ENCODE measurements at regions not wholly inside any gene's neighbourhood (a gene's known extent, or its start where the extent isn't known, plus 50 kb on each side); places are given as distances from the start of the nearest gene placed in this dataset.
A peak's percentile ranks its signal among the peaks of the same experiment; 100 is the strongest.
"Not testable (repeated sequence)": the region's sequence is repeated elsewhere in the genome, so short reads cannot be mapped to it uniquely, and the experiment has no call there.

- DNase-seq = no peak
These were observed 581.4 kb upstream of the DPPA4 start for GRCh38 chr3:109918740-109919139.

- DNase-seq = no peak
These were observed 583.4 kb upstream of the DPPA4 start for GRCh38 chr3:109920749-109921148.

GRCh38 chr3:109921509-109921908 is 584.2 kb upstream of the DPPA4 start:
- no peak for DNase-seq

GRCh38 chr3:109922856-109923255 is 585.5 kb upstream of the DPPA4 start:
- no peak for DNase-seq

GRCh38 chr3:109923431-109923830 is 586.1 kb upstream of the DPPA4 start:
- no peak for DNase-seq

- no peak for DNase-seq
These were observed 586.9 kb upstream of the DPPA4 start for GRCh38 chr3:109924196-109924595.

- DNase-seq = no peak
These were observed 589.0 kb upstream of the DPPA4 start for GRCh38 chr3:109926376-109926775.

GRCh38 chr3:109927161-109927560 is 589.8 kb upstream of the DPPA4 start:
- DNase-seq = peak in 2 of 3 donors; percentile 6 to 18

- no peak for DNase-seq
These were observed 590.4 kb upstream of the DPPA4 start for GRCh38 chr3:109927726-109928125.

- DNase-seq = no peak
These were observed 593.2 kb upstream of the DPPA4 start for GRCh38 chr3:109930582-109930981.

- no peak for DNase-seq
These were observed 596.2 kb upstream of the DPPA4 start for GRCh38 chr3:109933576-109933975.

- no peak for DNase-seq
These were observed 602.5 kb upstream of the DPPA4 start for GRCh38 chr3:109939817-109940216.

- DNase-seq = no peak
These were observed 605.8 kb upstream of the DPPA4 start for GRCh38 chr3:109943181-109943580.

- no peak for DNase-seq
These were observed 607.5 kb upstream of the DPPA4 start for GRCh38 chr3:109944836-109945235.

GRCh38 chr3:109952924-109953323 is 615.6 kb upstream of the DPPA4 start:
- DNase-seq = no peak

- no peak for DNase-seq
These were observed 626.5 kb upstream of the DPPA4 start for GRCh38 chr3:109963831-109964230.

- no peak for DNase-seq
These were observed 636.4 kb upstream of the DPPA4 start for GRCh38 chr3:109973733-109974132.

- no peak for DNase-seq
These were observed 640.6 kb upstream of the DPPA4 start for GRCh38 chr3:109977897-109978296.

- DNase-seq = no peak
These were observed 644.9 kb upstream of the DPPA4 start for GRCh38 chr3:109982201-109982600.

GRCh38 chr3:109984976-109985375 is 647.6 kb upstream of the DPPA4 start:
- DNase-seq = no peak

GRCh38 chr3:109985943-109986555 is 648.7 kb upstream of the DPPA4 start:
- DNase-seq = no peak

- DNase-seq = no peak
These were observed 657.5 kb upstream of the DPPA4 start for GRCh38 chr3:109994853-109995252.

- DNase-seq = no peak
These were observed 658.0 kb upstream of the DPPA4 start for GRCh38 chr3:109995377-109995776.

- DNase-seq = not testable (repeated sequence)
These were observed 664.6 kb upstream of the DPPA4 start for GRCh38 chr3:110001905-110002304.

GRCh38 chr3:110006913-110007312 is 669.6 kb upstream of the DPPA4 start:
- DNase-seq = no peak

Data from suppressor macrophage treated with lipopolysaccharide for 1 hour (primary cell).